ENCODE measurements at regions not wholly inside any gene's neighbourhood (a gene's known extent, or its start where the extent isn't known, plus 50 kb on each side); places are given as distances from the start of the nearest gene placed in this dataset.

DNA sequence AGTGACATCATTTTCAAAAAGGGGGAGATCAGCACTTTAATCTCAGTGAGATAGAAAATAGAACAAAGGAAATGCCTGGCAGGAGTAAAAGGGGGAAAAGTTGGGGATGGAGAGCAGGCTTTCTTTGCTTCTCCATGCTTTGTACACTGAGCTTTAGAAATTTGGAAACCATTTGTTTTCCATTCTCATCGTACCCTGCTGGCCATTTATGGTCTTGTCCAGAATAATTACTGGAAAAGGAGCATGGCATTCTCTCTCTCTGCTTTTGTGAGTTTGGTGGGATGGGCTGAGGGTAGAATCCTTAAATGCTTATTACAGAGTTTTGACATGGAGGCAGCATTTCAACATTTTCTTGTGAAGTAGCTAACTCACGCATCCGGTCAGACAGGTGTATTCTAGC lies 104.4 kb upstream of the FLRT2 start:
- Mint-ChIP-seq H3K27ac (no peak overlapping the region), H3K27me3 (no peaks in the 10 kb centered on the region), H3K36me3 (ENCODE audit: low read depth) (no peaks in the 10 kb centered on the region), H3K9me3 (peaks cover 14% of the 10 kb centered on the region), H3K4me3 (no peak overlapping the region), H3K4me1 (no peaks in the 10 kb centered on the region)
- ATAC-seq (replicated peaks): no peak

DNA sequence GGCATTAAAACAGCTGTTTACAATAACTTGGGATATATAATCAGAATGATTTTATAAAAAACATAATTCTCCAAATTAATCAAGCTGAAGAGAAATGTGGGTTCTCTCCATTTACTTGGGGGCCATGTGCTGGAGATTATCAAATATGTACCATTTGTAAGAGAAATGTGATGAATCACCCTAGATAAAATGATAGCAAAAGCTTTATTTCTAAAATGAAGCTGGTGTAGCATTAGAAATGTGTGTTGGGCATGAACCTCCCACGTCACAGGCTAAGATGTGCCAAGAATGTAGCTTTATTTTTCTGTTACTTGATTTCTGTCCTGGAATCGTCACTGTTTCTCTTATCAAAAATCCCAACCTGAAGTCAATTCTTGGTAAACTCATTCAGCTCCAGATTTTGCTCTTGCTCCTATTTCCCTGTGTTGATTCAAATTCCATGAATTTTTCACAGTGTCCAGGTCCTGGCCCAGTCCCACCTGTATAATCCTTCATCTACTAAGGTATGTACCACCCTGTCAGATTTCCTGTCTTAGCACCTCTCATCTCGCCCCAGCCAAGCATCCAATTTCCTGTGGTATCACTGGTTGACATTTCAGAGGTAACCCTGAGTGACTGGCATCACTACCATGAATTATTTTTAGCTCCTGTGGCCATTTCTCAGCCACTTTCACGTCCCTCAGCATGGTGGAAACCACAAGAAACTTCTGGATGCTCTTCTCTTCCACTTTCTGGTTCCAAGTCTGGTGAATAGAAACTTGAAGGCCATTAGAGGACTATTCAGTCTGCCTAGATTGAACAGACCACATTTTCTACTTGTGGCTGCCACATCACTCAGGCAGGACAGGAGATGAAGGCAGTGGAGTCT lies 103.6 kb upstream of the FLRT2 start:
- ATAC-seq (replicated peaks): no peak

DNA sequence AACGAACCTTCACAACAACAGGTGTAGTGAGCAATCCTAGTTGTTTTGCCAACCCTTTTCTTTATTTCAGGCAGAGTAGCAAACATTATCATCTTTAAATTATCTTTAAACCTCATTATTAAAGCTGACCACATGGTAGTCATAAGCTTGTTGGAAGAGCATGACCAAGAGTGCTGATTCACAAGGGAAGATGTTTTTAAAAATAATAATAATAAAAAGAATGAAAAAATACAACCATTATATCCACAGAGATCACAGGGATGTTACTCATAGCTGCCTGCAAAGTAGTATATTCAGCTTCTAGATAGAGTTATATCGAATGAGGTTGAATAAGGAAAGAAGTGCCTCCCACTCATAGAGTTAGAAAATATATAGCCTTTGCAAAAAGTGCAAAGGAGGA lies 101.0 kb upstream of the FLRT2 start:
- H3K4me1 Mint-ChIP-seq: no peaks in the 10 kb centered on the region
- H3K4me3 Mint-ChIP-seq: no peak overlapping the region
- H3K27me3 Mint-ChIP-seq: no peaks in the 10 kb centered on the region
- ATAC-seq (replicated peaks): no peak
- H3K9me3 Mint-ChIP-seq: peaks cover 11% of the 10 kb centered on the region
- no peak overlapping the region for H3K27ac Mint-ChIP-seq
- no peaks in the 10 kb centered on the region for H3K36me3 Mint-ChIP-seq (ENCODE audit: low read depth)

More for the DNA sequence above, 103.6 kb upstream of the FLRT2 start:
- no peak overlapping the region for H3K4me3 Mint-ChIP-seq
- no peaks in the 10 kb centered on the region for H3K36me3 Mint-ChIP-seq (ENCODE audit: low read depth)
- no peaks in the 10 kb centered on the region for H3K27me3 Mint-ChIP-seq
- H3K4me1 Mint-ChIP-seq: no peaks in the 10 kb centered on the region
- no peak overlapping the region for H3K27ac Mint-ChIP-seq
- peaks cover 14% of the 10 kb centered on the region for H3K9me3 Mint-ChIP-seq

DNA sequence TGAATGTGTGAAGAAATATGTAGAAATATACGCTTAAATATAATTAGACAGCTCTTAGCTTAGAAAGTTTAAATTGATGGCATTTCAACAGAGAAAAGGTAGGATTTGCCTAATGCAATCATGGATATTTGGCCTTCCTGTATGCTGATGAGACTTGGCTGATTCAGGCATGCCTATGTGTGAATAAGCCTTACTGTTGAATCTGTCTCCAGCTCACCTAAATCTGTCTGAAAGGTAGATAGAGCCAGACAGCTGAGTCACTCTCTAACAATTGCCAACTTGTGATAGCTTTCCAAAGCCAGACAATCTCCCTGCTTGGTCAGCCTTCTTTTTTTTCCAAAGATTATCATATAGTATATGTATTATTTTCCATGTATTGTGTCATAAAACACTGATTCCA lies 92.8 kb upstream of the FLRT2 start:
- H3K27ac Mint-ChIP-seq: no peak overlapping the region
- H3K9me3 Mint-ChIP-seq: peaks cover 4% of the 10 kb centered on the region
- H3K27me3 Mint-ChIP-seq: no peaks in the 10 kb centered on the region
- no peaks in the 10 kb centered on the region for H3K4me1 Mint-ChIP-seq
- no peak overlapping the region for H3K4me3 Mint-ChIP-seq
- no peak for ATAC-seq (replicated peaks)
- no peaks in the 10 kb centered on the region for H3K36me3 Mint-ChIP-seq (ENCODE audit: low read depth)

DNA sequence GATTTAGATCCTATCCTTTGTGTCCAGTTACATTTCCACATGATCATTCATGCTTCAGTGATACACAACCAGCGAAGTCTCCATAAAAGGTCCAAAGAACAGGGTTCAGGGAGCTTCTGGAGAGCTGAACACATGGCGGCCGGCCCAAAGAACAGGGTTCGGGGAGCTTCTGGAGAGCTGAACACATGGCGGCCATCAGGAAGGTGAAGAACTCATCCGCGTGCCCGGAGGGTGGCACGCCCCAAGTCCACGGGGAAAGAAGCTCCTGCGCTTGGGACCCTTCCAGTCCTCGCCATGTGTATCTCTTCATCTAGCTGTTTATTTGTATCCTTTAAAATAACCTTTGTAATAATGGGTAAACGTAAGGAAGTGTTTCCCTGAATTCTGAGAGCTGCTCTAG lies 91.9 kb upstream of the FLRT2 start:
- Mint-ChIP-seq H3K4me3 (no peak overlapping the region), H3K4me1 (no peaks in the 10 kb centered on the region), H3K27me3 (no peaks in the 10 kb centered on the region), H3K36me3 (ENCODE audit: low read depth) (no peaks in the 10 kb centered on the region), H3K27ac (no peak overlapping the region), H3K9me3 (peaks cover 4% of the 10 kb centered on the region)
- ATAC-seq (replicated peaks): no peak

DNA sequence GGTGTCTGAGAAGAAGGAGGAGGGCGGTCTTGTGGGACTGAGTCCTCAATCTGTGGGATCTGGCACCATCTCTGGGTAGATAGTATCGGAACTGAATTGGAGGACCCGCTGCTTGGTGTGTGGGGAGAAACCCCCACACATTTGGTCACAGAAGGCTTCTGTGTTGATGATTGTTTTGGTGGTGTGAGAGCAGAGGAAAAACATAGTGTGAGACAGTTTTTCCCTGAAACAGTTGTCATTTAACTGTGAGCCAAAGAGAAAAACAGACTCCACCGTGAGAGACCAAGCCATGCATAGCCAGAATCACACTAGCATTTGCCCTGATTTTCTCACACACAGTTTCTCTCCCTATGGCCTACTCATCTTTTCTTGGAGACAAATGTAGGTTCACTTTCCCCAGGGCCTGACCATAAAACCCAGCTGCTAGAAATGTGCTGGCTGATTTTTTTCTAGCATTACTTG lies 91.4 kb upstream of the FLRT2 start:
- H3K27me3 Mint-ChIP-seq: no peaks in the 10 kb centered on the region
- H3K4me1 Mint-ChIP-seq: no peaks in the 10 kb centered on the region
- peaks cover 4% of the 10 kb centered on the region for H3K9me3 Mint-ChIP-seq
- H3K4me3 Mint-ChIP-seq: no peak overlapping the region
- H3K36me3 Mint-ChIP-seq (ENCODE audit: low read depth): no peaks in the 10 kb centered on the region
- no peak for ATAC-seq (replicated peaks)
- H3K27ac Mint-ChIP-seq: no peak overlapping the region

DNA sequence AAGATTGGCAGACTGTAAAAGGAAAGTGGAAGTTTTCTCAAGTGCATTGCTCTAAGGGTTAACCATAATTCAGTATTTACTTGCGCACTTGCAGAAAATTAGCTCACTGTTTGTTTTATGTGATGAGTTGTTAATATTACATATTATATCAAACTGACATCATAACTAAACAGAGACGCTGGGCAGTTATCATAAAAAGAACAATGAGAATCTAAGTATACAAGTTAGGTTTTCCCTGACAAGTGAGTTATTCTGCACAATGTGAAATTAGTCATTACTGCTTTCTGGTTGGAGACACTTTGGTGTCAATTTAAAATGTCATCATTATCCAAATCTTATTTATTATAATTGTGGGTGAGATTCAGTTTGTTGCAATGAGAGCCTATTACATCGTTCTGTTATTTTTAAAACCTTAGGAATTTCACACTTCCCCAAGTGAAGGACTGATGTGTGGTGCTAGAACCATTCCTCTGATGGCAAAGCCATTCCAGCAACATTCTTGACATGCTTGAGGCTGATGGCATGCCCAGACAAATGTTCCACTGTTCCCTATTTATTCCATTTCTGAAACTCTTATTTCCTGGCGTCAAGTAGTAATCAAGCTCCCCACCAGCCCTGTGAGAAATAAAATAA lies 90.1 kb upstream of the FLRT2 start:
- ATAC-seq (replicated peaks): no peak
- Mint-ChIP-seq H3K36me3 (ENCODE audit: low read depth) (no peaks in the 10 kb centered on the region), H3K27me3 (no peaks in the 10 kb centered on the region), H3K4me1 (no peaks in the 10 kb centered on the region), H3K4me3 (no peak overlapping the region), H3K9me3 (peaks cover 4% of the 10 kb centered on the region), H3K27ac (no peak overlapping the region)

DNA sequence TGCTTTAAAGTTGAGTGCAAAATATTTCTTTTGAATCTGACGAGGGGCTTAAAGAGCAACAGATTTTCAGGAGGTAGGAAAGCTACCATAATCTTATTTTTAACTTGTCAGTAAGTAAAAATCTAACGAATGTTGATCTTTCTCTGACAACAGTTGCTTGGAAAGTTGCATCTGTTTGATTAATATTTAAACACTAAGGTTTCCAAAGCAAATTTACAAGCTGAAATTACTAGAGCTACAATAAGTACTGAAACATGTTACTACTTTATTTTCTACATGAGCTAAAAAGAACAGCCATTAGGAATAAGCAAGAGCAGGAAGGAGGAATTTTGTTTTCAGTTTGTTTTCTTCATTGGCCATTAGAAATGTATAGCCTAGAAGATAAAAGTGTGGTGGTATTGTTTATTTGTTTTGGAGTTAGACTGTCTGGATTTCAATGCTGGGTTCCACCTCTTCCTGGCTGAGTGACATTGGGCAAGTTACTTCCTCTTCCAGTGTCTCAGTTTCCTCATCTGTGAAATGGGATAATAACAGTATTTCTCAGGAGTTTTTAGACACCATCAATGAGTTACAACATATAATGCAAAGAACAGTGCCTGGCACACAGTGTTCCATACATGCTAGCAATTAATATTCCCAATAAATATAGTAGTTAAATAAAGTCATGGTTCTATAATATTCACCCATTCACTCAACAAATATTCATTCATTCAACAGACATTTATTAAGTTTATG lies 87.9 kb upstream of the FLRT2 start:
- Mint-ChIP-seq H3K27me3 (no peaks in the 10 kb centered on the region), H3K4me1 (no peaks in the 10 kb centered on the region), H3K9me3 (peaks cover 4% of the 10 kb centered on the region), H3K4me3 (no peak overlapping the region), H3K27ac (no peak overlapping the region), H3K36me3 (ENCODE audit: low read depth) (no peaks in the 10 kb centered on the region)
- ATAC-seq (replicated peaks): no peak

DNA sequence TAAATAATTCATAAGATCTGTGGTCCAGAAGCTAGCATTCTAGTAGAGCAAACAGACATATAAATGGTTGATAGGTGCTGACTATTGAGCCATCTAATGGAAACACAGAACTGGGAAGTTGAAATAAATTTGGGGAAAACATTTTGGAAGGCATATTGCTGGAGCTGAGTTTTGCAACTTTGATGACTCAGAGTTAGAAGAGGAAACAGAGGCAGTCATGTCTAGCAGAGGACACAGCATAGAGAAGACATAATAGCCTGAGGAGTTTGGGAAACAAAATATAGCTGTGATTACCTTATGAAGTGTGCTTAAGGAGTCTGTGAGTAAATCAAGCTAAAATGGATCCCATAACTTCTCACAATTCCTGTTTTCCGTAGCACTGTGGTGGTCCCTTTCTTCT lies 86.9 kb upstream of the FLRT2 start:
- ATAC-seq (replicated peaks): no peak
- Mint-ChIP-seq H3K27me3 (no peaks in the 10 kb centered on the region), H3K4me1 (no peaks in the 10 kb centered on the region), H3K27ac (no peak overlapping the region), H3K9me3 (peaks cover 6% of the 10 kb centered on the region), H3K4me3 (no peak overlapping the region), H3K36me3 (ENCODE audit: low read depth) (no peaks in the 10 kb centered on the region)

DNA sequence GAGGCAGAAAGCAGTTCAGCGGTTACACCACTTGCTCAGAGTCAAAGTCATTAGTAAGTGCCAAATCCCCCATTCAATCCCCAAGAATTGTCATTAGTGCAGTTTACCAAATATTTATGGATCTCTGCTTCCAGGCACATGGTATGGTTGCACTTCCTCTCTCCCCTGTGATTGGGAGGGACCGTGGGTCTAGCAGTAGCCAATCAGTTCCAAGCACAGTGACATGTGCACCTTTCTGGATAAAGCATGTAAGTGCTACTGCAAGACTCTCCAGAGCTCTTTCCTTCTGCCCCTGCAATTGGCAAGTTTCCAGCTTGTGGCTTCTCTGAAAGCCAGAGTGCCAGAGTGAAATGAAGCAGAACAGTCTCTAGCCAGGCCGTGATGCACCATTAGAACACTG lies 85.3 kb upstream of the FLRT2 start:
- ATAC-seq (replicated peaks): no peak
- Mint-ChIP-seq H3K9me3 (peaks cover 4% of the 10 kb centered on the region), H3K27me3 (no peaks in the 10 kb centered on the region), H3K4me3 (no peak overlapping the region), H3K4me1 (no peaks in the 10 kb centered on the region), H3K27ac (no peak overlapping the region), H3K36me3 (ENCODE audit: low read depth) (no peaks in the 10 kb centered on the region)

DNA sequence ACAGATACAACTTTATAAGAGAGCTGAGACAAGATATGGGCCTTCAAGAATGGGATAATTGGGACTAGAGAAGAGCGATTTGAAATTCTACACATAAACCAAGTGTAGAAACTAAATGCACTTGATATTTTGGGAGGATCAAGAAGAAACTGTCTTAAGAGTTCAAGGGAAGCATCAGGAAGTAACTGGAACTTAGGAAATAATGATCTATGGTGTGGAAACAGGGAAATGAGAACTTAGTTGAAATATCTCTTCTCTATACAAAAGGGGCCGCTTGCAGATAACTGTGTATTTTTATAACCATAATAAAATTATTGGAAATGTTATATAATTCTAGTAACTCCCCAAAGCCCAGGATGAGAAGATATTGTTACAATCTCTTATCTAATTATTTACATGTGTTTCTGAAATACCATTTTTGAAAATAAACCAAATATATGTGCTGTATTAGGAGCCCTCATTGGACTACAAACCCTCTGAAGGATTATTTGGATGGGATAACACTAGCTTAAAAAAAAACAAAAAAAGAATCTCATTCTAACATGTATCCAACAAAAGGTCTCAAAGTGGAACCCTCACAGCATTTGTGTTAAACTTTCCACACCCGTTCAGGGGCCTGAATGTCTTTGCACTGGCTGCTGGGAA lies 84.7 kb upstream of the FLRT2 start:
- Mint-ChIP-seq H3K4me1 (no peaks in the 10 kb centered on the region), H3K27me3 (no peaks in the 10 kb centered on the region), H3K4me3 (no peak overlapping the region), H3K9me3 (peaks cover 6% of the 10 kb centered on the region), H3K36me3 (ENCODE audit: low read depth) (no peaks in the 10 kb centered on the region), H3K27ac (no peak overlapping the region)
- ATAC-seq (replicated peaks): no peak

DNA sequence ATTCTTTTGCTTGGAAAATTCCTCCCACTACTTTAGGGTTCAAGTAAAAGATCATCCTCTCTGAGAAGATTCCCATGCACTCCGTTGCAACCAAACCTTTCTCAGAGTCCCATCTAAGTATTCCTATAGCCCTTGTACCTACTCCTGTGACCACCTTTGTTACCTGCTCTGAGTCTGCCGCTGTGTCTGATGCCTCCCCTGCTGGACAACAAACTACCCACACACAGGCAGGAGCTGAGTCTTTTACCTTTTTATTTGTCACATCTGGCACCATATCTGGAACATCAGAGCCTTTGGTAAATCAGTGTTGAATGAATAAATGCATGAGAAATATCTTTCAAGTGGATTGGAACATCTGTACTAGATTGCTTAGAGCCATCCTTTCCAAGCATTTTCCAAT lies 82.1 kb upstream of the FLRT2 start:
- H3K9me3 Mint-ChIP-seq: peaks cover 7% of the 10 kb centered on the region
- H3K36me3 Mint-ChIP-seq (ENCODE audit: low read depth): no peaks in the 10 kb centered on the region
- H3K27ac Mint-ChIP-seq: no peak overlapping the region
- ATAC-seq (replicated peaks): no peak
- no peak overlapping the region for H3K4me3 Mint-ChIP-seq
- H3K4me1 Mint-ChIP-seq: no peaks in the 10 kb centered on the region
- no peaks in the 10 kb centered on the region for H3K27me3 Mint-ChIP-seq

DNA sequence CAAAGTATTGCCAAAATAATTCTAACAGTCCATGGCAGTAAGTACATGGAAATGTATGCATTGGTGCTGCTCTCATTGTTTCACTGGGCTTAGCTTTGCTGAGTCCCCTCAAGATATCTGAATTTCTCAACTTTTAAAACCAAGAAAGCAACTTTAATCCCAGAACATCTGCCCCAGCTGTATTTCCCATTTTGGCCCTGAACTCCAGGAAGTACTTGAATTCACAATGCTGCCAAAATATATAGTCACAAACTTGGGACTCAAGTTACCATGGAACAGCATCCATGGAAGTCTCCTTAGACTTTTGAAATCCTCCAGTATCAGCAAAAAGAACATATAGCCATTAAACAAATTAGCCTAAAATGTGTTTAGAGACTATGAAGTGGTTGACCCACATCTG lies 78.5 kb upstream of the FLRT2 start:
- no peaks in the 10 kb centered on the region for H3K27me3 Mint-ChIP-seq
- no peak overlapping the region for H3K4me3 Mint-ChIP-seq
- peaks cover 7% of the 10 kb centered on the region for H3K9me3 Mint-ChIP-seq
- H3K36me3 Mint-ChIP-seq (ENCODE audit: low read depth): no peaks in the 10 kb centered on the region
- ATAC-seq (replicated peaks): no peak
- H3K27ac Mint-ChIP-seq: no peak overlapping the region
- no peaks in the 10 kb centered on the region for H3K4me1 Mint-ChIP-seq

DNA sequence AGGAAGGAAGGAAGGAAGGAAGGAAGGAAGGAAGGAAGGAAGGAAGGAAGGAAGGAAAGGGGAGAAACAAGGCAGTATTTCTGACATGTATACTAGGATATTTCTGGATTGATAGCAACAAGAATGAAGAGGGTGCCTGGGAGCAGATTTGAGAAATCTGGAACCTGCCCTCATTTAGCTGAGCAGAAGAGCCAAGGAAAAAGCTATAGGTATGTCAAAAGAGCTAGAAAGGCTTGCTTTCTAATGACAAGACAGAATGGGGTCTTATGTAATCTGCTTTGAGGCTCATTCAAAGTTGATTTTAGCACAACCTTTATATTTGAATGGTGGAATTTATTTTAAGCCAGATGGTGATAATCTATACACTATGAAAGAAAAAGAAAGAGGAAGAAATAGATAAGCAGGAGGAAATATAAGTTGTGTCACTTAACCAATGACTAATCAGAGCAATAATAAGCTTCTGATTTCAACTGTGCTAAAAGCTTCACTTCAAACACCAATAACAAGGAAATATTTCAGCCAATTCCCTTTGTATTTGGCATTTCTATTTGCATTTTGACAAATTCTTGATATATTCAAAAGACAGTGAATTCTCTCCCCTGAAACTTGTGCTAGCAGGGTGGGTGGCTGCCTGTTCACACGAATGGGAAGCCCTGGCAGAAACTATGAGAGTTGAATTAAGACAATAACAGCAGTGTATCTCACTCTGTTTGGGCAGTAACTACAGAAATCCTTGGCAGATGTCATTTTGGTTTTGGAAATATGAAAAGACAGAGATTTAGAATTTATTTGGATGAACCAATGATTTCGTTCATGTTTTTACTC lies 76.3 kb upstream of the FLRT2 start:
- no peaks in the 10 kb centered on the region for H3K27me3 Mint-ChIP-seq
- H3K27ac Mint-ChIP-seq: no peak overlapping the region
- no peak overlapping the region for H3K4me3 Mint-ChIP-seq
- no peak for ATAC-seq (replicated peaks)
- H3K4me1 Mint-ChIP-seq: no peaks in the 10 kb centered on the region
- H3K36me3 Mint-ChIP-seq (ENCODE audit: low read depth): no peaks in the 10 kb centered on the region
- peaks cover 3% of the 10 kb centered on the region for H3K9me3 Mint-ChIP-seq
